ENCODE measurements at regions not wholly inside any gene's neighbourhood (a gene's known extent, or its start where the extent isn't known, plus 50 kb on each side); places are given as distances from the start of the nearest gene placed in this dataset.
"Not testable (repeated sequence)": the region's sequence is repeated elsewhere in the genome, so short reads cannot be mapped to it uniquely, and the experiment has no call there.

- no peak for DNase-seq (ENCODE audit: low read depth in 2 of 2, low spot score in 1 of 2)
These were observed 1859.6 kb downstream of the C4orf33 start for GRCh38 chr4:130955520-130955919.

GRCh38 chr4:130985371-130985770 is 1889.4 kb downstream of the C4orf33 start:
- DNase-seq (ENCODE audit: low read depth in 2 of 2, low spot score in 1 of 2), result no peak

- no peak for DNase-seq (ENCODE audit: low read depth in 2 of 2, low spot score in 1 of 2)
These were observed 1900.0 kb downstream of the C4orf33 start for GRCh38 chr4:130995988-130996387.

- DNase-seq (ENCODE audit: low read depth in 2 of 2, low spot score in 1 of 2), result no peak
These were observed 1905.4 kb downstream of the C4orf33 start for GRCh38 chr4:131001371-131001770.

GRCh38 chr4:131002132-131002531 is 1906.2 kb downstream of the C4orf33 start:
- no peak for DNase-seq (ENCODE audit: low read depth in 2 of 2, low spot score in 1 of 2)

GRCh38 chr4:131006388-131006787 is 1910.4 kb downstream of the C4orf33 start:
- DNase-seq (ENCODE audit: low read depth in 2 of 2, low spot score in 1 of 2), result no peak

DNA sequence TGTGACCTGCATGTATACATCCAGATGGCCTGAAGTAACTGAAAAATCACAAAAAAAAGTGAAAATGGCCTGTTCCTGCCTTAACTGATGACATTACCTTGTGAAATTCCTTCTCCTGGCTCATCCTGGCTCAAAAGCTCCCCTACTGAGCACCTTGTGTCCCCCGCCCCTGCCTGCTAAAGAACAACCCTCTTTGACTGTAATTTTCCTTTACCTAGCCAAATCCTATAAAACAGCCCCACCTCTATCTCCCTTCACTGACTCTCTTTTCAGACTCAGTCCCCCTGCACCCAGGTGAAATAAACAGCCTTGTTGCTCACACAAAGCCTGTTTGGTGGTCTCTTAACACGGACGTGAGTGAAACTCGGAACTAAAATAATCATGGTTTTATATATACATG is 1916.0 kb downstream of the C4orf33 start:
- not testable (repeated sequence) for DNase-seq (ENCODE audit: low read depth in 2 of 2, low spot score in 1 of 2)

- DNase-seq (ENCODE audit: low read depth in 2 of 2, low spot score in 1 of 2), result no peak
These were observed 1917.3 kb downstream of the C4orf33 start for GRCh38 chr4:131013226-131013625.

DNA sequence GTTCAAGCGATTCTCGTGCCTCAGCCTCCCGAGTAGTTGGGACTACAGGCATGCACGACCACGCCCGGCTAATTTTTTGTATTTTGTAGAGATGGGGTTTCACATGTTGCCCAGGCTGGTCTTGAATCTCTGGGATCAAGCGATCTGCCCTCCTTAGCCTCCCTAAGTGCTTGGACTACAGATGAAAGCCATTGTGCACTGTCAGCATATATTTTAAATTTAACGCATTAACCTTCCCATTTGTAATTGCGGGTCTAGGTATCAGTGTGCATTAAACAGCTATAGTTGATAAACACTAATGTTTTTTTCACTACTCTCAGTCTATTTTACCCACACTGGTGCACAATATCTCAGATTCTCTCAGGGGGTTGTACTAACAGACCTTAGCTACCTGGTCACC is 1930.8 kb downstream of the C4orf33 start:
- no peak for DNase-seq (ENCODE audit: low read depth in 2 of 2, low spot score in 1 of 2)

GRCh38 chr4:131044368-131044767 is 1948.4 kb downstream of the C4orf33 start:
- no peak for DNase-seq (ENCODE audit: low read depth in 2 of 2, low spot score in 1 of 2)

- no peak for DNase-seq (ENCODE audit: low read depth in 2 of 2, low spot score in 1 of 2)
These were observed 1950.9 kb downstream of the C4orf33 start for GRCh38 chr4:131046821-131047220.

DNA sequence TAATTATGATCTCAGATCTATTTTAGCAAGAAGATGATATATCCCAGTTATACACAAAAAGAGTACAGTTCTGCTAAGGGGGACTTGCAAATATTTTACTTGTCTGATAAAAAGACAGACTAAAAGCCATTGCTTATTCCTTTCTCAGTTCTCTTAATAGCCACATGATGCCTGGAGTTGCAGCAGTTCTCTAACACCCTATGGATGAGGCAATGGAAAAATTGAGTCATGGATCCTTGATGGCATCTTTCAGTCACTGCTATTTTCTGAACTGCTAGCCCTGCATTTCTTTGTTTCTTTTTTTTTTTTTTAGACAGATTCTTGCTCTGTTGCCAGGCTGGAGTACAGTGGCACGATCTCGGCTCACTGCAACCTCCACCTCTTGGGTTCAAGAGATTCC is 1956.7 kb downstream of the C4orf33 start:
- no peak for DNase-seq (ENCODE audit: low read depth in 2 of 2, low spot score in 1 of 2)

DNA sequence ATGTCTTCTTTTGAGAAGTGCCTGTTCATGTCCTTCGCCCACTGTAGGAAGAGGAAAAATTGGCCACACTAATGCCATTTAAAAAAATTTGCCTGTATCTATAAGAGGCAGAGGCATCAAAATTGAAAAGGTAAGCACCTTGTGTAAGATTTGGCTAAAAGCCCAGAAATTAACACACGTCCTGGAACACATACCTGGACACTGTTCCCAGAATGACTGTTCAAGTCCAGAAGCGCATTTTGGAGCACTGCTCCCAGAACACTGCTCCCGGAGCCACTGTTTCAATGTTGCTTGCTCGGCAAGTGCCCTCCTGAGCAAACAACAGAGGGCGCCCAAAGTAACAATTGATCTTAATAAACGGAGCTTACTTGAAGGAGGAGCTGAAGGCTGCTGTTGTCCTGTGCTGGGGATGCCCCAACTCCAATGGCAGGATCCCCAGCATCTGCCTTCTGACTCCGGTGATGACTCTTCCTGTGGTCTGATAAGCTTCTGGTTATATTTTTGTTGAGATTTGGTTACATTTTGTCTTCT is 1958.6 kb downstream of the C4orf33 start:
- DNase-seq (ENCODE audit: low read depth in 2 of 2, low spot score in 1 of 2), result no peak

- DNase-seq (ENCODE audit: low read depth in 2 of 2, low spot score in 1 of 2), result no peak
These were observed 1965.8 kb downstream of the C4orf33 start for GRCh38 chr4:131061734-131062133.

DNA sequence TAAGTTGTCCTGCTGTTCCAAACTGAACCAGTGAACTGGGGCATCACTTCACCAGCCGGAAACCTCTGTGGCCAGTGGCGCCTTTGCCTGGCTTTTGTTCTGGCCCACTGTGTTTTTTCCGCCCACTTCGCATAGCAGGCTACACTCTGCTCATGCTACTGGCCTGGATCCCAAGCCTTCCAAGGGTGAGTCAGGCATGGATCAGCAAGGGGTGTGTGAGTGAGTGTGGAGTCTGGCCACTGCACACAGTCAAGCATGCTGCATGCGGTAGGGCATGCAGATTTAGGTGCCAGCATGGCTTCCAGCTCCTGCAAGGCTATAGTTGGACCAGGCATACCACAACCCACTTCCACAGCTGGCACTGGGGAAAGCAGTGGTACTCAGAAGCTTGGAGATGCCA is 1967.9 kb downstream of the C4orf33 start:
- DNase-seq (ENCODE audit: low read depth in 2 of 2, low spot score in 1 of 2), result no peak

GRCh38 chr4:131081069-131081468 is 1985.1 kb downstream of the C4orf33 start:
- DNase-seq (ENCODE audit: low read depth in 2 of 2, low spot score in 1 of 2), result no peak

GRCh38 chr4:131084997-131085396 is 1989.0 kb downstream of the C4orf33 start:
- DNase-seq (ENCODE audit: low read depth in 2 of 2, low spot score in 1 of 2), result no peak

DNA sequence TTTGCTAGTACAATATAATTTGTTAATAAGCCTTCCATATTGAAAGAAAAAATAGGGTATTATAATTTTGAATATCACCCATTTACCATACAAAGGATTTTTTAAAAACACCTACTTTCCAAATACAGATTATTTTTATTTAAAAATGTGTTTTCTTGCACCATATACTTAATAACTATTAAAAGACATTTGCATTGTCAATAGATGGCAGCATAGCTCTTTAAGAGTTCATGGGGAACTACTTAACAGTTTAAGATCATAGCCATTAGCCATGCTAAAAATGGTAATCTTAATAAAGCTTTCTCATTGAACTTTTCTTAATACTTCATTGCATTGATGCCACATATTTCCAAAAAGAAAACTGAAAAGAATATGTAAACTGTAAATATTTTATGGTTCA is 1995.9 kb downstream of the C4orf33 start:
- DNase-seq (ENCODE audit: low read depth in 2 of 2, low spot score in 1 of 2), result no peak

DNA sequence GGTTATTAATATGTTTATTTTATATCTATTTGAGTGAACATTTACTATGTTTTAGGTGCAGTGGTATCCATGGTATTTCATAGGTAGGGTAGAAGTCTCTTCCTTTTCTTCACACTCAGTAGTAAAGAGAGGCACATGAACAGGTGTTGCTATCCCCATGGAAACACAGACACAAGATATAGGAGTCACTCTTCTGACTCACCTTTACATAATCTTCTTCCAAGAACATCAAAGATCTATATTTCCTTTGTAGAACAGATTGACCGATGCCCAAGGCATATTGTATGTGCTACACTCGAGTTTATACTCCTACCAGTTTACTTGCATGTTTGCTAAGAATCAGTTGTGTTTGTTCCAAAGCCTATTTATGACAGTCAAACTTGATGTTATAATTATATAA is 1997.4 kb downstream of the C4orf33 start:
- no peak for DNase-seq (ENCODE audit: low read depth in 2 of 2, low spot score in 1 of 2)

DNA sequence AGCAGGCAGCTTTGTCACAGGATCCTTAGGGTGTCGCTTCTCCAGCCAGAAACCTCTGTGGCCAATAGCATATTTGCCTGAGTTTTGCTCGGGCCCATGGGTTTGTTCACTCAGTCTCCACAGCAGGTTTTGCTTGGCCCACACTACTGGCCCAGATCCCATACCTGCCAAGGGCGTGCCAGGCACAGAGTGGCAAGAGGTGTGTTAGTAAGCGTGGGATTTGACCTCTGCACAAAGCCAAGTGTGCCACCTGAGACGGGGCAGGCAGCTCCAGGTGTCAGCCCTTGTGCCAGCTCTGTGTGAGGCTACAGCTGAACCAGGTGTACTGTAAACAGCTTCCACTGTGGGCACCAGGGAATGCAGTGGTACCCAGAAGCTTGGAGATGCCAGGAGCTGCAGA is 2003.0 kb downstream of the C4orf33 start:
- no peak for DNase-seq (ENCODE audit: low read depth in 2 of 2, low spot score in 1 of 2)

- no peak for DNase-seq (ENCODE audit: low read depth in 2 of 2, low spot score in 1 of 2)
These were observed 2017.3 kb downstream of the C4orf33 start for GRCh38 chr4:131113273-131113672.

DNA sequence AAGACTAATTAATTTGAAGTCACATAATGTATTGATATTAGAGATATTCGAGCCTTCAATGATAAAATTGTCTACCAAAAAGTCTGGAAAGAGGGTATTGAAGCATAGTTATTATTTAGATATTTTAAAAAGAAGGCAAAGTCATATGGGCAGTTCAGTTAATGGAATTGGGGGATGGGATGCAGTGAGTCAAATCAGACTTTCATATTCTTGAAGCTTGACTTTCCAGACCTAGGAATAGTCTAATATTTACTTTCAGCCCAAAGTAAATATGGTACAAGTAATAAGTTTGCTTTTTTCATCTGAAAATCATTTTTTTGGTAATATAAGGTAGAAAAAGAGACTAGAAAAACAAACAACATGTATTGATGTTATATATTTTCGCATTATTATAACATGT is 2017.8 kb downstream of the C4orf33 start:
- DNase-seq (ENCODE audit: low read depth in 2 of 2, low spot score in 1 of 2), result no peak

GRCh38 chr4:131119661-131120060 is 2023.7 kb downstream of the C4orf33 start:
- DNase-seq (ENCODE audit: low read depth in 2 of 2, low spot score in 1 of 2), result no peak

- no peak for DNase-seq (ENCODE audit: low read depth in 2 of 2, low spot score in 1 of 2)
These were observed 2011.9 kb upstream of the PCDH10 start for GRCh38 chr4:131137196-131137595.

Measured in stimulated activated CD8-positive, alpha-beta memory T cell treated with anti-CD3 and anti-CD28 coated beads, Interleukin-4, amount 100 ng/mL, for 1 hour (primary cell).